ENCODE measurements at regions not wholly inside any gene's neighbourhood (a gene's known extent, or its start where the extent isn't known, plus 50 kb on each side); places are given as distances from the start of the nearest gene placed in this dataset.

DNA sequence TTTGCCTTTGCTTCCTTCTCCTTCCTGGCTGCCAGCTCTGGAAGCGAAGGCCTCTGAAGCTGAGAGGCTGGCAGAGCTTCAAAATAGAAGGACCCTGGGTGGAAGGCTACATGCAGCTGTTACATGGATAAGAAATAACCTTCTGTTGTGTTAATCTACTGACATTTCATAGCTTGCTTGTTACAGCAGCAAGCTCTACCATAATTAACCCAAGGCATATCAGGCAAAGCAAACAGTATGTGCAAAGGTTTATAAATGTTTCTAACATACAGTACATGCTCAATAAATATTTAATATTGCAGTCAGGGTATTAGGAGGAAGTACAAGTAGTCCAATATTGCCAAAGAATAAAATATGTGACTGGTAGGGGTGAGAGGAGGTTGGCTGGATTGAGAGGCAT, 55.6 kb upstream of the MKLN1 start:
- TF ChIP-seq, protein P1, sequence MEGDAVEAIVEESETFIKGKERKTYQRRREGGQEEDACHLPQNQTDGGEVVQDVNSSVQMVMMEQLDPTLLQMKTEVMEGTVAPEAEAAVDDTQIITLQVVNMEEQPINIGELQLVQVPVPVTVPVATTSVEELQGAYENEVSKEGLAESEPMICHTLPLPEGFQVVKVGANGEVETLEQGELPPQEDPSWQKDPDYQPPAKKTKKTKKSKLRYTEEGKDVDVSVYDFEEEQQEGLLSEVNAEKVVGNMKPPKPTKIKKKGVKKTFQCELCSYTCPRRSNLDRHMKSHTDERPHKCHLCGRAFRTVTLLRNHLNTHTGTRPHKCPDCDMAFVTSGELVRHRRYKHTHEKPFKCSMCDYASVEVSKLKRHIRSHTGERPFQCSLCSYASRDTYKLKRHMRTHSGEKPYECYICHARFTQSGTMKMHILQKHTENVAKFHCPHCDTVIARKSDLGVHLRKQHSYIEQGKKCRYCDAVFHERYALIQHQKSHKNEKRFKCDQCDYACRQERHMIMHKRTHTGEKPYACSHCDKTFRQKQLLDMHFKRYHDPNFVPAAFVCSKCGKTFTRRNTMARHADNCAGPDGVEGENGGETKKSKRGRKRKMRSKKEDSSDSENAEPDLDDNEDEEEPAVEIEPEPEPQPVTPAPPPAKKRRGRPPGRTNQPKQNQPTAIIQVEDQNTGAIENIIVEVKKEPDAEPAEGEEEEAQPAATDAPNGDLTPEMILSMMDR (IDR thresholded peaks at IDR 0.05), result no peak
- TF ChIP-seq POLR2A (IDR thresholded peaks at IDR 0.05), result no peak
